ENCODE measurements at regions not wholly inside any gene's neighbourhood (a gene's known extent, or its start where the extent isn't known, plus 50 kb on each side); places are given as distances from the start of the nearest gene placed in this dataset.

GRCh38 chr1:98044766-98045165 is 123.9 kb upstream of the DPYD start:
- TF ChIP-seq CTCF (IDR thresholded peaks at IDR 0.05; ENCODE audit: low read depth, low read length, missing control alignments), result no peak
- H3K4me3 ChIP-seq (ENCODE audit: low read depth, low read length), result peak overlapping the region; percentile 73
- DNase-seq (ENCODE audit: low read depth), result no peak
- in situ Hi-C loops (cut with HindIII; ENCODE audit: low sequenced_read_pairs), result no loop called here

GRCh38 chr1:98044071-98044697 is 123.3 kb upstream of the DPYD start:
- peak overlapping the region; percentile 73 for H3K4me3 ChIP-seq (ENCODE audit: low read depth, low read length)
- in situ Hi-C loops (cut with HindIII; ENCODE audit: low sequenced_read_pairs), result no loop called here
- no peak for DNase-seq (ENCODE audit: low read depth)
- TF ChIP-seq CTCF (IDR thresholded peaks at IDR 0.05; ENCODE audit: low read depth, low read length, missing control alignments), result no peak

- TF ChIP-seq CTCF (IDR thresholded peaks at IDR 0.05; ENCODE audit: low read depth, low read length, missing control alignments), result no peak
- DNase-seq (ENCODE audit: low read depth), result no peak
- no peak overlapping the region for H3K4me3 ChIP-seq (ENCODE audit: low read depth, low read length)
- in situ Hi-C loops (cut with HindIII; ENCODE audit: low sequenced_read_pairs), result no loop called here
These were observed 114.8 kb upstream of the DPYD start for GRCh38 chr1:98035602-98036002.

- H3K4me3 ChIP-seq (ENCODE audit: low read depth, low read length), result no peak overlapping the region
- no peak for TF ChIP-seq CTCF (IDR thresholded peaks at IDR 0.05; ENCODE audit: low read depth, low read length, missing control alignments)
- DNase-seq (ENCODE audit: low read depth), result no peak
- in situ Hi-C loops (cut with HindIII; ENCODE audit: low sequenced_read_pairs), result no loop called here
These were observed 113.7 kb upstream of the DPYD start for GRCh38 chr1:98034505-98034904.

- no peak for TF ChIP-seq CTCF (IDR thresholded peaks at IDR 0.05; ENCODE audit: low read depth, low read length, missing control alignments)
- H3K4me3 ChIP-seq (ENCODE audit: low read depth, low read length), result no peak overlapping the region
- no peak for DNase-seq (ENCODE audit: low read depth)
- in situ Hi-C loops (cut with HindIII; ENCODE audit: low sequenced_read_pairs), result no loop called here
These were observed 112.1 kb upstream of the DPYD start for GRCh38 chr1:98032958-98033357.

- DNase-seq (ENCODE audit: low read depth), result no peak
- in situ Hi-C loops (cut with HindIII; ENCODE audit: low sequenced_read_pairs), result no loop called here
- no peak for TF ChIP-seq CTCF (IDR thresholded peaks at IDR 0.05; ENCODE audit: low read depth, low read length, missing control alignments)
- H3K4me3 ChIP-seq (ENCODE audit: low read depth, low read length), result no peak overlapping the region
These were observed 110.1 kb upstream of the DPYD start for GRCh38 chr1:98030976-98031375.
